HG03066 (cell line): ENCODE measurements at regions not wholly inside any gene's neighbourhood (a gene's known extent, or its start where the extent isn't known, plus 50 kb on each side); places are given as distances from the start of the nearest gene placed in this dataset.

ENCODE experiments used
- ATAC-seq: cut with Tn5 transposase; IDR thresholded peaks from one replicate; pipeline ENCODE4 v1.9.1; 2021; ENCODE audit warnings: low read depth; ENCODE audit not compliant: unreplicated experiment

DNA sequence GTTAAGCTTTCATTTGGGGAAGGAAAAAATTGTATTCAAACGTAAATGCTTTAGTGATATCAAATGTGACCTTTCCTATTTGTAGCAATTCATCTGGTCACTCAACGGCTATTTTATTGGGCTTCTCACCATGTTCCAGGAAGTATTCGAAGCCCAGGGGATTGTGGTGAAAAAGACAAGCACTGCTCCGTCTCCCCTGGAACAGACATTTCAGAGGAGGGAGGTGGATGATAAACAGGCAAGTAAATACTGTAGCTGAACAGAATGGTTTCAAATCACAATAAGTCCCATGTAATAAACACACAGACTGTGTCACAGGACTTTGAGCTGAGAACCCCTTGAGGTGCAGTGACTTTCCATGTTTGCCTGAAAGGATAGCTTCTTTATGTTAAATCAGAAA, 464.7 kb upstream of the HNRNPA3 start:
- ATAC-seq = no peak

DNA sequence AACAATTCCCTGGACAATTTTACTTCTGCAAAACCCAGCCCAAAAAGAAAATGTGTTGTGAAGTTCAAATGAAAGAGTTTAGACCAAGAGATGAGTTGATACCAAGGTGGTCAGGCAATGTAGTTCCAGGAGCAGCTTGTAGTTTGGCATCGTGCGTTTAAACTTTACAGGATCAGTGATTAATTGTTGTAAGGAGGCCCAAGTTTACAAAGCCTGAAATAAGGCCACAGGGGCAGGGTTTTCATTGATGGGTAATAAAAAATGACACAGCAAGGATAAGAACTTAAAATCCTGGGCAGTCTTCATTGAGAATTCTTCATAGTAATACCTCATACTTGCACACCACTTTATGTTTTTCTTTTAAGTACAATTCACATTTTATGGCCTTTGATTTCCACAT, 463.9 kb upstream of the HNRNPA3 start:
- no peak for ATAC-seq

DNA sequence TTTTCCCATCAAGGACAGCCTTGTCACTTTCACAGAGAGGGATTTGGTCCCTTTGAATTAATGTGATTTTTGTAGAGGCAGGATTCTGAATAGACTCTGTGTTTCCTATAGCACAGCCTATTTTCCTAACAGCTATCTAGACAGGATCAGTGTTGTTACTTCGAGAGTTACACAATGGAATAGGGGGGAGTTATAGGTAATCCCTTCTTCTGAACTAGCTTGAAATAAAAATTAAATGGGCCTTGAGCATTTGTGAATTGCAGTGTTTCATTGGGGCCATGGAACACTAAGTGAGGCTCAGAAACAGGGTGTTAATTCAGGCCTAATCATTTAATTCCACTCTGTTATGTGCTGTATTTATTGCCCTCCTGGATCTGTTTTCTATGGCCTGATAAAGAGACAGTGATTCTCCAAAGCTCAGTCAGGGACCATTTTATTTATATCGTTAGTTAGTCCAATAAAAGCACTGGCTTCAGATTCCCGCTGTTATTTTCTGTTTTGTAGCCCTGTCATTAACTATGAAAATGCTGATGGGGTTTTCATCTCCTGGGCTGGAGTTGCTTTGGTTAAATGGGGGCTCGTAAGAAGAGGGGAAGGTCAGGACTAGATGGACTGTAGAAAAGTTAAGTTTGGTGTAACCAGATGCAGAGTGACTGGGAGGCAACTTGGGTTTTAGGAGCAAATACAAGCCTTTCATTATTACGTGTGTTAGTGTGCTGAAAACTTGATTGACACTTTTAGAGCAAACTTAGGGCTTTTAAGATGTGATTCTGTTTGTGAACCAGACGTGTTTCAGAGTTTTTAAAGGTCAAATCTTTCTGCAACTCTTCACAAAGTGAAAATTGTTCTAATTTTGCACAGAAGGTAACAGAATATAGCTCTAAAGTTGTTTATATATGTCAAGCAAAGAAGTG, 461.0 kb upstream of the HNRNPA3 start:
- no peak for ATAC-seq

DNA sequence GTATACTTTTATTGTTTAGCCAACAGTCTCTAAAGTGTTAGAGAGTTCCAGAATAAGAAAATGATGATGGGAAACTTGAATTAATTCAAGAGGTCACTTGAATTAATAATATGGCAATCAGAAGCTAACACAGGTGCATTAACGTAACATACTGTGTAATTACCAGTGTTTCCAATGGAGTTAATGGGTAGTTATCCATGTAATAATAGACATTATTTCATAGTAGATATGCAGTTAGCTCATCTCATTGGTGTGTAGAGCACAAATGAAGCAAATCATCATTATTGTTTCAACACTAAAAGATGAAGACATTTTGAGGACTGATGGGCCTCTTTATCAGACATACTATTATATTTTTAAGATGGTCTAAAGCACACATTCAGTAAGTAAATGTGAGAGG, 460.3 kb upstream of the HNRNPA3 start:
- ATAC-seq = no peak

DNA sequence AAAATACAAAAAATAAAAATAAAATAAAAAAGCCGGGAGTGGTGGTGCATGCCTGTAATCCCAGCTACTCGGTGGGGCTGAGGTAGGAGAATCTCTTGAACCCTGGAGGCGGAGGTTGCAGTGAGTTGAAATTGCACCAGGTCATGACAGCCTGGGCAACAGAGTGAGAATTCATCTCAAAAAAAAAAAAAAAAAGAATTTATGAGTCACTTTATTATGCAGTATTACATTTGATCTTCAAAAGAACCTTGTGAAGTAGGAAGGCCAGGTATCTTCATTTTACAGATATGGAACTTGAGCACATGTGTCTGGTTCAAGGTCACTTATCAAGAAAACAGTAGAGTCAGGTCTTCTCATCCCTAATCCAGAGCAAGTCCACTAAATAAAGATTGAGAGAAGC, 459.4 kb upstream of the HNRNPA3 start:
- ATAC-seq = no peak

DNA sequence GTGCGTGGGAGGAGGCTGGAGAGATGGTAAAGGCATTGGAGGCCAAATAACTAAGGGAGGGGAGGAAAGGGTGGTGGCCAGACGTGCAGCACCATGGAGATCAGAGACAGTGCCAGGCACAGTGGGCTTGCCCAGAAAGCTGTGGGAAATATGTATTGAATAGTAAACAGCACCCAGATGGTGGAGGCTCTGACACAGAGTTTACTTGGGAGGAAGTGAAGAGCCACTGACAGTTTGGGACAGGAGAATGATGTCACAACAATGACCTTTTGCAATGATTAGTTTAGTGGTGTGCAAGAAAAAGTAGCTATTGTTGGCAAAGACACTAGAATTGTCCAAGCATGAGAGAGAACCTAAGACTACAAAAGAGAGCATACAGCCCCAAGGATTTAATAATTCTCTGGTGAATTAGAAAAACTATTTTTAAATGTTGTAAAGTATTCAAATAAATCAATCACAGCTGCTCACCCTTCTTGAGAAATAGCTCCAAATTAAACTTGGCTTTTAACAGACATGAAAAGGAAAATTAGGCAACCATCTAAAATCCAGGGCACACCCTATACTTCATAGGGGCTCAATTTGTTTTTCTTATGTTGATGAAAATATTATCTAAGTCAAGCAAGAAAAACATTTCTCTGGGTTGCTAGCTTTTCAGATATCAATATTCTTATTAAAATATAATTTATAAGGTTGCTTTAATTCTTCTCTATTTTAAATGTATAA, 458.7 kb upstream of the HNRNPA3 start:
- ATAC-seq = no peak

DNA sequence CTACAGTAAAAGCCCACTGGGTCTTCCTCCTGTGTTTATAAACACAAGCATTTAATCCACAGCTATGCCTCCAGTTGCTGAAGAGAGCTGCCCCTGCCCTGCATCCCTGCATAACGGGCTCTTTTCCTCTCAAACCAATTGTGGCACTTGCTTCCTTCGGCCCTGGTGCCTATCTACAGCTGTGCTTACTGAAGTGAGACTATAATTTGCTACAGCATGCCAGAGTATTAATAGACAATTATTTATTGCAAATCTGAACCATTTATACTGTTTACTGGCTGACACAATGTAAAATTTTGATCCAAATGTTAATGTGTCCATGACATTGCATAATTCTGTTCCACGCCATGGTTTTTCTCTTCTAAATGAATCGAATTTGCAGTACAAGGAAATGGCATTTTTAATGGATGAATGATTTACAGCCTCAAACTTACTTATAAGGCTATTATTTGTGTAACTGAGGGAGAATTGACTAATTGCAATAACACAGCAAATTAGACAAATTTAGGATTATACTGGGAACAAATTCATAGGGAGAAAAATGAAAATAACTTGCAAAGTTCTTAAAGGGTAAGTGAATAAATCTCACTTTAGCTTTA, 457.0 kb upstream of the HNRNPA3 start:
- no peak for ATAC-seq

DNA sequence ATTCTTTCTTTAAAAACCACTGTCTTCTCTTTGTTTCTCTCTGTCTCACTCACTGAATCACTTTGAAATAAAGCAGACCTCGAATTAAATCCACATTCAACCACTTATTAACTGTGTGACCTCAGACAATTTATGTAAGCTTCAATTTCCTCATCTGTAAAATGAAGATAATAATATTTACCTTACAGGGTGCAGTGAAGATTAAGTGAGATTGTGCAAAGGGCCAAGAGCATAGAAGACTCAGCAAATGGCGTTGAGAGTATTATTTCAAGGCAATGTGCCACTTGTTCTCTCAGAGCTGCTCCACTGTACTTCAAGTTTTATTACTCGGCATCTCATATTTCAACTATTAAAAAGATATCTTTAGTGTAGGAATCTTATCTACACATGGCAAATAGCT, 454.2 kb upstream of the HNRNPA3 start:
- ATAC-seq = no peak

DNA sequence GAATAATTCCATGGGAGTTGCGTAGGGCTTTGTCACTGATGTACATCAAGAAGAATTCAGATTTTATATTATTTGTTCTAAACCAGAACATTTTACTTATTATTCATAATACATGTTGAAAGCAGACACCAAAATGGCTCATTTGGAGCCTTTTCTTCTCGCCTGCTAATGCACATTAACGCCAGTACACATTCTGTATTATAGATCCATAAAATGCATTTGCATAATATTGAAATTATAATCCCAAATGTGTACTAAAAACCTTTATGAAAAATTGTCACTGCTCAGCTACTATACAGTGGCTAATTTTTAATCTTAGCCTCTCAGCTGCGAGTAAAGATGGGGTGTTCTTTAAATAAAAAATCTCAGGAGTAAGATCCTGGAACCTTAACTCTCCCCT, 452.2 kb upstream of the HNRNPA3 start:
- no peak for ATAC-seq

DNA sequence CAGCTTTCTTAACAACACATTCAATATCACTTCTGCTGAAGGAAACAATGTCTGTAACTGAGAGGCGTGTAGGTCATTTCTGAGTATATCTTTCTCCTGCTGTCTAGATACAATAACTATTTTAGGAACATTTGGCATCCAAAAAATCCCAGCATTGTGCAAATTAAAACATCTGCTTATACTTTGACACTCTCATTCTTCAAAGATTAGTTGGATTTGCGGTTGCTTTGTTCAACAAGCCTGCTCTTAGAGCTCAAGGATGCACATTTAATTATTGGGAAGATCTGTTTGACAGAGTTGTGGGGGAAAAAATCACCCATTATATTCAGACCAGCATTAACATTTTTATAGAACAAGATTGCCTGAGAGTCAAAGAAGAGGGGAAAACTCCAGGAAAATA, 449.5 kb upstream of the HNRNPA3 start:
- no peak for ATAC-seq

DNA sequence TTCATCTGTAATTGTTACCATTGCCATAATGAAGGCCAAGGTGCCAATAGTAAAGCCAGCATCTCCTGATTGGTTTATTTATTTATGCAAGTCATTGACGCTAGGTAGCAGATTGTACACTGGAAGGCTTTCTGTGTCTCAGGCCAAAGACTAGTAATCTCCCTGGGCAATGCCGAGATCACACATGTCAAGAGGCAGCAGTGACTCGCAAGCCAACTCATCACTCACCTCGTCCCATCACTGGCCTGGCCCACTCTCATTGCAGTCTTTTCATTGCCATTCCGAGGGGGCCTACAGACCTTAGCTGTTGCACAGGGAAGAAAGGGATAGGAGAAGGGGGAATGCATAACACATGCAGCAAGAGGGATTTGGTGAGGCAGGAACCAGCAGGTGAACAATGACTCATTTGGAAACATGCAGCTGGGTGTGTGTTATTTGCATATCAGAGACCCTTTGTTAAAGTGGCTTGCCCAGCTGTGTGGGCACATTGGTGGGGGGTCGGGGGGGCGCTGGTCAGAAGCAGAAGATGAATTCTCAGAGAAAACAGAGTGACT, 448.7 kb upstream of the HNRNPA3 start:
- no peak for ATAC-seq

DNA sequence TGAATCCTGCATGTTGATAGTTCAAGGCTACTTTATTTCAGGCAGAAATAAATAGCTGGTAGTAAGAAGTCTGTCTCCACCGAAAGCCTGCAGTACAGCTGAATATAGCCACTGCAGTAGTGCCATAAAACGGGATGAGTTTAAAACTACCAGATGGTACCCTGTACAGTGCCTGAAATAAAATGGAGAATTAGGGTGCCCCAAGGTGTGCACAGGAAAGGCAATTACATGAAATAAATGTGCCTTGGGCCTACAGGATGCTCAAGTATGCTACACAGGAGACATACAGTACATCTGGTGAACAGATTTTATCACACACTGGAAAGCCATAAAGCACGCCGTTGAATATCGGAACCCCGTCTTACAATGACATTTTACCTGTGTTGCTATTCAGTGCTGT, 447.7 kb upstream of the HNRNPA3 start:
- no peak for ATAC-seq

DNA sequence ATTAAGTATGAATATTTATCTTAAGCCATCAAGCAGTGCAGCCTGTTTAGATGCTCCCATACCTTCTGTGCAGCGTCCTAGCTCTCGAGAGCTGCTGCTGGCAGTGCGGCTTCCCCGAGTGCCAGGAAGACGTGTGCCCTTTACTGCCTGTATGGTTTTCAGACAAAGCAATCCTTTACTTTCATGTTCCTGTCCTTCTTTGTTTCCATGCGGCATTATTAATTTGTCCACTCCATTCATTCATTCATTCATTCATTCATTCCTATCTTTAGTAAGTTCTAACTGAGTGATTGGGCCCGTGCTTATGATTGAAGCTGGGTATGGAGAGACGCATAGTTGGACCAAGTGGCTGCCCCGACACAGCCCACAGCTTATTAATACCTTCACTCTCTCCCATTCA, 446.6 kb upstream of the HNRNPA3 start:
- ATAC-seq = no peak

DNA sequence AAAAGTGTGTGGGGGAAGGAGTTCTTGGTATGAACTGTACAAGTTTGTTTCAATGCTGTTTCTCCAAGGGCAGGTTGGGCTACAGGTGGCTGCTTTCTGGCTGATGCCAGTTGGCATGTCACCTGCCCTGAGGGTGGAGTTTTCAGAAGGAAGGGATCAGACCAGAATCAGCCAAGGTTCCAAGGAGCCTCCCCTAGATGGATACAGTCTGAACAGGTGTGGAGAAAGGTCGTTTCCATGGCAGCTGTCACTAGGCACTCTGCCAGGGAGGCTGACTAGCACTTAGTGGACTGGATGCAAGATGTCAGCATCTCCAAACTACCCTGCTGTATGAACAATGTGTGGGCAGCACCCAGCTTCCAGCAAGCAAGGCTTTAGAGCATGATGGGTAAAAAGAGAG, 444.4 kb upstream of the HNRNPA3 start:
- ATAC-seq = no peak

DNA sequence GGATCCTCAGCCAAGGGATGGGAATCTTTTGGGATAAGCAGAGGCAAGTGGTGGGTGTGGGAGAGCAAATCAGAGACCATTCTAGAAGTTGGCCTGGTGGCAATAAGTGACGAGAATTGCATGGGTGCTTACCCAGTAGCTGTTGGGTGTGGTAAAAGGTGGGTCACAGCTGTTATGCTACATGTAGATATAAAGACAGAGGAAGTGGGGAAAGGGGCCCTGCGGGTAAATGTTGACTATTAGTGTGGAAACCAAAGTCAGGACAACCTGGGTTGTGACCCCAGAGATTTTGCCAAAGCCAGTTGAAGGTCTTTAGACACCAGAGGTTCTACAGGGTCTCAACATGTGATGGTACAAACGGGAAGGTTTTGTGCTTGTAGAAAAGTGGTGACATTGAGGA, 443.6 kb upstream of the HNRNPA3 start:
- no peak for ATAC-seq

DNA sequence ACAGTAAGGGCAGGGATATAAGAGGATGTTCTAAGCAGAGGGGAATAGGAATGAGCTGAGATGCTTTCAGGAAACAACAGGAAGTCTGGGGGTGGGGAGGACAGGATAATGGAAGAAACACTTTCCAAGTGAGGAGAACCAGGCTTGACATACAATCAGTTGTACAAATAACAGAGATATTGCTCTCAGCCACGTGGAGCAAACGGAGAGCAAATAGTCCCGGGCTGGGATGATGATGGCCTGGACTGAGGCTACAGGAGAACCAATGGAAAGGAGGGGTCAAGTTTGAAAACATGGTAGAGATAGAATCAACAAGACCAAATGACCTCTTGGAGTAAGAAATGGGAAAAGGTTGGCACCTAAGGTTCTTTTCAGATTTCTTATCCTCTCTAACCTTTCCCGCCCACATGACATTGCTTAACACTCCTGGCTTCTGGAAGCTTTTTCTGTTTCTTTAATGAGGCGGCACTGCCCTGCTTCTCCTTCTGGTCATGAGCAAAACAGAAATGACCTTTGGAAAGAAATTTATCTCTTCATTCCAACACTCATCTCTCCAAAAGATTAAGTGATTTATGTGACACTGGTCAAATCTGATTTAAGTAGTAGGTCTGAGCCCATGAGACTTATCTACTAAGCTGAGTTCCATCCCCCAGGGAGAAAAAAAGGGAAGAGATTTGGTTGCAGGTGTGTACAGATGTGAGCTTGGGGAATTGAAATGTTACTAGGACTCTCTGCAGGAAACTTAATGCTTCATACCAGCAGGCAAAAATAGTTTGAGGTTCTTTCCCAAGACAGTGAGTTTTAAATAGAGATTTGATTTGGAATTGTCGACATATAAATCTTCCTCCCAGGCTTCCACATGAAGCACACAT, 442.9 kb upstream of the HNRNPA3 start:
- no peak for ATAC-seq

DNA sequence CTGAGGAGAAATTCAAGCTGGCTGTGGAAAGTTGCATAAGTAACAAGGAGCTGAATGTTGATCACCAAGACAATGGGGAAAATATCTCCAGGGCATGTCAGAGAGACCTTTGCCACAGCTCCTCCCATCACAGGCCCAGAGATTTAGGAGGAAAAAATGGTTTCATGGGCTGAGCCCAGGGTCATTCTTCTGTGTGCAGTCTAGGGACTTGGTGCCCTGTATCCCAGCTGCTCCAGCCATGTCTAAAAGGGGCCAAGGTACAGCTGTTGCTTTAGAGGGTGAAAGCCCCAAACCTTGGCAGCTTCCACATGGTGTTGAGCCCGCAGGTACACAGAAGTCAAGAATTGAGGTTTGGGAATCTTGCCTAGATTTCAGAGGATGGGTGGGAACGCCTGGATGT, 439.8 kb upstream of the HNRNPA3 start:
- ATAC-seq = no peak

DNA sequence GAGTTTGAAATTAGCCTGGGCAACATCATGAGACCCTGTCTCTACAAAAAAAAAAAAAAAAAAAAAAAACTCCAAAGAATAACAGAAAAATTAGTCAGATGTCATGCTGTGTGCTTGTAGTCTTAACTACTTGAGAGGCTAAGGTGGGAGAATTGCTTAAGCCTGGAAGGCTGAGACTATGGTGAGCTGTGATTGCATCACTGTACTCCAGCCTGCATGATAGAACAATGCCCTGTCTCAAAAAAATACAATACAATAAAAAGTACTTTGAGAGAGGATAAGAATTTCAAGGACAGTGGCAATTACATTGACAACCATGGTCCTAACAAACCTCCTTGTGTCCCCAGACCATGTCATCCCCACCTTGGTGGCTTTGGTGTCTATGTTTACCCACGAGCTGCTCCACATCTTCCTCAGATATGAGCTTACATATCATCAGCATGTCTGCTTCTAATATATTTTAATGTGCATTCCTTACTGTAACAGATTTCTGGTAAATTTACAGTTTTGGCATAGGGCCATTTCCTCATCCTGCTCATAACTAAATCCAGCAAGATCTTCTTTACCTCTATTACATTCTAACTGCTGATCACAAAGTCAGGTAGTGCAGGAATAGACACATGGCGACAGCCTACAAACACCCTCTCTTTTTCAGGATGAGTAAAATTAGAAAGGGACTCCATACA, 437.7 kb upstream of the HNRNPA3 start:
- ATAC-seq = no peak

DNA sequence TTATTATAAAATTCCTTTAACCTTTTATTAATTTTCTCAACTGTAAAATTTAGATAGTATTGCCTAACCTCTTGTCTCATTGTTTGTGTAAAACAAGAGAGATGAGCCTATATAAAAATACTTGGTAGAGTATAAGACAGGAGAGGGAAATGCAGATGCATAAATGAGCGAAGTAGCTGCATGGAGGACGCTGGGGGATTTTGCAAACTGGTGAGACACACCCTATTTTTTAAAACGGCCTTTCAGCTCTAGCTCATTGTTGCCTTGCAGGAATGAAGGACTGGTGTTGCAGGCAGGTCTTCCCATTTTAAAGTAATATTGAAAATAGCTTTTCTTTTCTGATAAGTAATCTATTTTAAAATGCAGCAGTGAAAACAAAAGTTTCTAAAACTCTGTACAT, 435.3 kb upstream of the HNRNPA3 start:
- ATAC-seq = no peak

DNA sequence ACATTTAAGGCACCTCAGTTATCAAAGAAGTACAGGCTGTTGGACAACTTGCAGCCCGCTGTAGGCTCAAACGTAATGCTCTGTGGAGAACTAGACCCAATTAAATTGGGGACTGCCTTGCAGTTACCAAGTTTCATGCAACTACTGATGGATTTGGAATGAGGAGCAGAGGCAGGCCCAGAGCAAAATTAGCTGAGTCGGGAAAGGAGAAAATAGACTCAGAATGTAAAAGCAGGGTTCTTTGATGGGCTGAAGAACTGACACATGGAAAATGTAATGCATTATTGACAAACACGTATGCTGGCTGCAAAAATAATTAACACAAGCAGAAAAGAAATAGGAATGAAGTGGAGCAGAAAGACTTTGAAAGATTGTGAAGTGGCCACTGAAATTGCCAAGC, 432.7 kb upstream of the HNRNPA3 start:
- ATAC-seq = no peak
